Amniotic epithelial cell (primary cell): ENCODE measurements at regions not wholly inside any gene's neighbourhood (a gene's known extent, or its start where the extent isn't known, plus 50 kb on each side); places are given as distances from the start of the nearest gene placed in this dataset.

Experiments
- DNase-seq: peaks from one replicate; pipeline ENCODE4 v3.0.0-alpha.2; 2010; ENCODE audit warnings: low read depth

- DNase-seq: no peak
Measured at GRCh38 chr2:236656166-236656565, 86.5 kb downstream of the ACKR3 start.

DNA sequence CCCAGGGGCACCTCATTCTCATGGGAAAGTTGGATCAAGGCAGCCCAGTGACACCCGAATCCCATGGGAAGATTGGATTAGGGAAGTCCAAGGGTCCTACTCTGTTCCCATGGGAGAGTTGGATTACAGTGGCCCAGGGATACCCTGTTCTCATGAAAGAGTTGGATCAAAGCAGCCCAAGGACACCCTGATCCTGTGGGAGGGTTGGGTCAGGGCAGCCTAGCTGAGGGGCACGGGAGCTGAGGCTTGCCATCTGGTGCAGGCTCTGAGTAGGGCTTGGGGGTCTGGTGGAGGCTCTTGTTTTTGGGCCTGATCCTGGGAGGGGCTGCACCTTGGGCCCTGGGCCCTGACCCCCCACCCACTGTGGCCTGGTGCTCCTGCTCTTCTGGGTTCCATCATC lies 87.1 kb downstream of the ACKR3 start:
- DNase-seq: no peak

- DNase-seq: no peak
Measured at GRCh38 chr2:236657215-236657614, 87.6 kb downstream of the ACKR3 start.

- DNase-seq: no peak
Measured at GRCh38 chr2:236657801-236658200, 88.2 kb downstream of the ACKR3 start.

DNA sequence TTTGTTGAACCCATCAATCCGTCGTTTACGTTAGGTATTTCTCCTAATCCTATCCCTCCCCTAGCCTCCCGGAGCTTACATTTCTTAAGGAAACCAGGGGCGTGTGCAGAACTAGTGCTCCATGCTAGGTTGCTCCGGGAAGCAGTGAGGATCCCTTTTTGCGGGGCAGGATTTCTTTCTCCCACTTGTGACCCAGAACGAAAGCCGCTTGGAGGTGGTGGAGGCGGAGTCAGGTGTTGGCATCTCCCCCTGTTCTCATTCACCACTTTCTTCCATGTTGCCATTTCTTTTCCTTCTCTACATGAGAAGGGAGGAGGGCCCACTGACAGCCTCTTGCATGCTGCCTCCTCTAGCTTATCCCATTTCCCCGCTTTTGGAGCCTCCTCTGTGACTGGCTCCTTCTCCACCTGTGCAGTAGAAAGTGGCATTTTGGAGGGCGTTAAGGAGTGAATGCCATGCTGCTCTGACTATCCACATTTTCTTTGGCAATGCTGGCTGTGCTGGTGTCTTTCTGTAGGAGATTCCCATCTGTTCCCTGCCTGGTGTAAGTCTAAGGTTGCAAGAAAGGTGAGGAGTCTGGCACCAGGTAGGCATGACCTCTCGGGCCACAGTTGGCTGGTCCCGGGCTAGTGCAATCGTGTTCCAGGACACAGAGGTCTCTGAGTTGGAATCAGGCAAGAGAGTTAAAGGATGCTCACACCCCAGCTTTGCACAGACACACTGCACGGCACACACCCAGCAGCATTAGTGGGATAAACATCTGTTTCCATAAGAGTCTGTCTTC lies 89.5 kb downstream of the ACKR3 start:
- DNase-seq: no peak

GRCh38 chr2:236659758-236660150 lies 90.1 kb downstream of the ACKR3 start:
- DNase-seq: peak; percentile 68

DNA sequence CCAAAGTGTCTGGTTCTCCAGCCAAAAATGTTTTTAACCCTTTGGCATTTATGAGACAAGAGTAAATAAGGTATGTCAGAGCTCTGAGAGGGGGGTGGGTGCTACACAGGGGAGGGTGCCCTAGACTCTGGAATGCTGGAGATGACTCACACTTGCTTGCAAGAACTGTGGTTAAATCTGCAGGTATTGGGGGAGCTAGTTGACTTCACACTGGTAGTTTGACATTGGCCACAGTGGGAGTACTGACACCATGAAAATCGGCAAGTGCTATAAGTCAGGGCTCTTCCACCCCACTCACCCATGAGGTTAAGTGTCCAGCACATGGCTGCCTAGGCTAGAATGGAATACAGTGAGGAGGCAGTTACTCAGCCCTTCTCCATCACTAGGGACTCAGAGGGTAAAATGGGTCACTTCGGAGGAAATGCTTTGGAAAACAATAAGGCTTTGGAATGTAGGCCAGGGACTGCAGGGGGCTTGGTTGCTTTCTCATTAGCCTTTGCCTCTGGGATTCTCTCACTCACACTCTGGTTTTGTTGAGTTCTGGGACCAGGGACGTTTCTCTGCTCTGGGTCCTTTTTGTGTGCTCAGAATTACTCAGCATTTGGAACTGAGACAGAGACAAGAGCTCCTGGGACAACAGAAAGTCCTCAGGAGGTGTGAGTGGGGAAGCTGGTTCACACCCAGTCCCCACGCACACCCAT lies 91.6 kb downstream of the ACKR3 start:
- peak; percentile 43 for DNase-seq

DNA sequence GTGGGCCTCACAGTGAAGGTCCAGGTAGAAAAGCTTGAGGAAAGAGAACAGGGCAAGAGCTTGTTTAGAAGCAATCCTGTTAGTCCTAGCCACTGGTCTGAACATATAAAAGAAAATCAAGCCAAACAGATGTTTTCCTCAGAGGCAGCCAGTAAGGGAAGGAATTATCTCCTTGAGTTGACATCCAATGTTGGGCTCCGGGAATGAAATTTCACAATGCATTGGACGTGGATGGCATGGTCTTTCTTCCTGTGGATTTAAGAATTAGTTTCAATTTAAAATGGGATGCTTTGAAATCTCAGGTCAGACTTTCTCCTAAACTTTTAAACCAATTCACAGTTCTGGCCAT lies 92.1 kb downstream of the ACKR3 start:
- no peak for DNase-seq

DNA sequence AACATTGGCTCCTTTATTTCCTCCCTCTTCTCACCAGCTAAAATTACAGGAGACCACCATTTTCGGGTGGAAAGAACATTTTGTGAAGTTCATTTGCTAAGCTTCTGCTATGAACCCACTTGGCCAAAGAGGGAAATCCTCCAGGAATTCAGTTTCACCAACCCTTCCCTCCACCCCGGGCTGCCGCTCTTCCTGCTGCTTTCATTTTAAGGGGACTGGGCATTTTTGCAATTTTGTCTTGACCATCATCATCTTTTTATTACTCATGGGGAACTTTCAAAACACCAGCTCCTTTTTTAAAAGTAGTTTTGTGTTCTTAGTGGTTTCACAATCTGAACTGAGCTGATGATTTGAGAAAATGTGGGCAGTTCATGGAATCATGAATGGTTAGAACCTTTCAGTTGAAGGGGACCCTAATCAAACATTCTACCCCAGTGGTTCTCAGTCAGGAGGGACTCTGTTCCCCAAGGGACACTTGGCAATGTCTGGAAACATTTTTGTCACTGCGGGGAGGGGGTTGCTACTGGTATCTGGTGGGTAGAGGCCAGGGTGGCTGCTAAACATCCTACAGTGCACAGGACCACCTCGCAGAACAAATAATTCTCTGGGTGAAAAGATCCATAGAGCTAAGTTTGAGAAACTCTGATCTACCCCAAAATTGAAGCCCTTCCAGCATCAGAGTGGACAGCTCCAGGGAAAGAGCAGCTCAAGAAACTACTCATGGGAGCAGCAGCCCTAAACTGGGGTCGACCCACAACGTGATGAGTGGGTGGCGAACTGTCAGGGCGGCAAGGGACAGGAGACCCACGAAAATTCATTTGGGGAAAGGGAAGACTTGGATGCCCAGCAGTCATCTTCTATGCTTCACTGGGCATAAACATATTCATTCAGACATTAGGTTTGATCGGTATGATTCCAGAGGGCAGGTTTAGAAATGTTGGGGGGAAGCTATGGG lies 92.9 kb downstream of the ACKR3 start:
- DNase-seq: peak; percentile 34

- DNase-seq: peak; percentile 37
Measured at GRCh38 chr2:236663287-236664101, 93.9 kb downstream of the ACKR3 start.

- DNase-seq: no peak
Measured at GRCh38 chr2:236664136-236664535, 94.5 kb downstream of the ACKR3 start.

GRCh38 chr2:236665101-236665500 lies 95.5 kb downstream of the ACKR3 start:
- DNase-seq: no peak

DNA sequence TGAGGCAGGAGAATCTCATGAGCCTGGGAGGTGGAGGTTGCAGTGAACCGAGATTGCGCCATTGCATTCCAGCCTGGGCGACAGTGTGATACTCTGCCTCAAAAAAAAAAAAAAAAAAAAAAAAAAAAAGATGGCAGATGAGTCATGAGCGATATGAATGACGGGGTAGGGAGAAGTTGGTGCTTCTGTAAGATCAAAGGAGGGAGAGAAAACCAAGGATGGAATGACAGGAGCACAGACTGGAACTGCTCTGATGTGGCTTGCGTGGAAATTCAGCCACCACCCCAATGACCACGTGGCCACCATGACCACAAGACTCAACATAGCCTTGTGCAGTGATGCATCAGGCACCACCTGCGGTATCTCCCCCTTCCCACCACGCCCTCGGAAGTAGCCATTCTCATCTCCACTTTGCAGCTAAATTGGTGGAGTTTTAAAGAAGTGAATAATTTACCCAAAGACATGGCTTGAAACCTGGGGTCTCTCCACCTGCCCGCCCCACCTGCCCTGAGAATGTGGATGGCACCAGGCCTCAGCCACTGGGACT lies 96.0 kb downstream of the ACKR3 start:
- peak; percentile 49 for DNase-seq

DNA sequence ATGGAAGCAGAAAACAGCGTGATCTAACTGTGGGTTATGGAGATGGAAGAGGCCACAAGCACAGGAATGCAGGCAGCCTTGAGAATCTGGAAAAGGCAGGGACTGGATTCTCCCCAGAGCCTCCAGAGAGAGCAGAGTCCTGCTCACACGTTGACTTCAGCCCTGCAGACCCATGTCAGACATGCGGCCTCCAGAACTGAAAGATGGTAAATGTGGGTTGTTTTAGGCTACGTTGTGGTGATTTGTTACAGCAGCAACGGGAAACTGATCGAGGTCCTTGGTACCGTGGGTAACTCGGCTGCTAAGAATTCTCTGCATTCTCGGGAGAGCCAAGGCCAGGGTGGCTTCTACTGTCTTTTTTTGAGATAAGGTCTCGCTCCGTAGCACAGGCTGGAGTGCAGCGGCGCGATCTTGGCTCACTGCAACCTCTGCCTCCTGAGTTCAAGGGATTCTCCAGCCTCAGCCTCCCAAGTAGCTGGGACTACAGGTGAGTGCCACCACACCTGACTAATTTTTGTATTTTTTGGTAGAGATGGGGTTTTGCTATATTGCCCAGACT lies 97.1 kb downstream of the ACKR3 start:
- no peak for DNase-seq

DNA sequence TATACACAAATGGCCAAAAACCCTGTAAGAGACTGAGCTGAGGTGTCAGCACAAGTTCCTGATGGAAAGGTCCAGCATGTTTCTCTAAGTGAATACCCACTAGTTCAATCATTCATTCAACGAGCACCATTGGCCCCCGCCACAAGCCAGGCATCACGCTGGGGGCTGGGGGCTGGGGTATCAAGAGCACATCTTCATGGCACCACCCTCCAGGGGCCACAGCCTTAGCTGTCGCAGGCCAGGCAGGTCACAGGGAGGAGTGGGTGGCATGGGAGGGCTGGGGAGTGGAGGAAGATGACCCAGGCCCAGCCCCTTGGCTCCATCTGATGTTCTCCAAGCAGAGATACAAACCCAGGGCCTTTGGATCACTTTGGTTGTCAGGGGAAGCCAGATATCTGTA lies 97.9 kb downstream of the ACKR3 start:
- DNase-seq: no peak

DNA sequence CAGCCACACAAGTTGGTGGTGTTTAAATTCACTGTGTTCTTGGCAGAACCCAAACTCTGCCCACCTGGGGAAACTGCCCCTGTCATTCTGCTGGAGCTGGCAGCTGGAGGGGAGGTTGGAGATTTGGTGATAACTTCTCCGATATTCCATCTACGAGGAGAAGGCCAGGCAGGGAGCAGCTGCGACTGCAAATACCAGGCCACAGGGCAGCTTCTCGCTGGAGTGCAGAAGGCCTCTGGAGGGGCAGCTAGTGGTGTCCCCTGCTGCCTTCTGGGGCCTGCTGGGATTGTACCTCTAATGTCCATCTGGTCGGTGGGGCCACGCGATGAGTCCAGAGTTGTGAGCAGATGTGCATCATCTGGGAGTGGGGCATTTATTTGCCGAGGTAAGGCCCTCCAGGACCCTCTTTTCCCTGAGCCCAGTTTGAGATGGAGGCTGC lies 98.9 kb downstream of the ACKR3 start:
- DNase-seq: no peak

GRCh38 chr2:236670235-236670620 lies 100.6 kb downstream of the ACKR3 start:
- no peak for DNase-seq

DNA sequence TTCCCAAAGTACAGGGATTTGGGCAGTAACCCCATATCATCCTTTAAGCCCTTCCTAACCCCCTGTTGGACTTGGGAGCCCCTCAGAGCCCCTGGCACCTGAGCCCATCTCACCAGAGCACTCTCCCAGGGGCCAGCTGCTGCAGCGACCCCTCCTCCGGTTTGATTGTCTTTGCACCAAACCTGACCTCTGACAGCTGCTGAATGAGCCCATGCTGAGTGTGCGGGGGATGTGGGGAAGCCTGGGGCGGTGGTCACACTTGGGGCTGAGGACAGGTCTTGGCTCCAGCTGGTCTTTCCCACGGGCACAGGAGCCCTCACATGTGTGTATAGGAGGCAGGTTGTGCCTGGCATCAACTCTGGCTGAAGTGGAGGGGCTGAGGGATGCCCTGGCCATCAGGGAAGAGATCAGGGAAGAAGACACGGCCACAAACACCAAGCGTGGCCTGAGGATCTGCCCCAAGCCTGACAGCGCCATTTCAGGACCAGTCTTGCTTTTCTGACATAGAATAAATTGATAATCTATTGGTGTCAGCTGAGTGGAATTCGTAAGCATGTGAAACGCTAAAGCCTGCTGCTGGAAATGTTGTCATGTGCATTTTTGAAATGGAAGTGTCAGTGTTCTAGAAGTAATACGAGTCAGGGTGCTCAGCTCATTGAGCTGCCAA lies 102.4 kb downstream of the ACKR3 start:
- DNase-seq: no peak

DNA sequence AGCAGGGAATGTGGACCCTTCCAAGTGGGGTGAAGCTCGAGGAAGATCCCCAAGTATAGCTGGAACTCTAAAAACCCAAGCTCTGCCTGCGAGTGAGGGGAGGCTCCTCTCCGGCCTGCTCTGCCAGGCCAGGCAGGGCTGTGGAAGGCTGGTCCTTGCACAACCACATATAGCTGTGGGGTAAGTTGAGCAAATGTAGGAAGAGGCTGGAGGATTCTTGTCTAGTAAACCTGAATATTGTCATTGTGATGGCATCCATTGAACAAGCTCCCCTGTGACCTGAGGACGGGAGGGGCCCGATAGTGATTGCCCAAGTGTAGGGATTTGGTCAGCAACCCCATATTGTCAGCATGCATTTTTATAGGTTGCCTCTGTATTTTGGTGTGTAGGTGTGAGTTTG lies 103.0 kb downstream of the ACKR3 start:
- DNase-seq: no peak

GRCh38 chr2:236673126-236673822 lies 103.6 kb downstream of the ACKR3 start:
- no peak for DNase-seq
